ENCODE measurements at regions not wholly inside any gene's neighbourhood (a gene's known extent, or its start where the extent isn't known, plus 50 kb on each side); places are given as distances from the start of the nearest gene placed in this dataset.

- Histone ChIP-seq H3K9me3 (ENCODE audit: insufficient read depth in 2 of 2, low read depth in 1 of 2, low read length in 1 of 2) (no peaks in the 10 kb centered on the region), H3K18ac (ENCODE audit: extremely low read depth, low read length) (no peak overlapping the region), H2BK20ac (ENCODE audit: low read length) (no peak overlapping the region), H3K23me2 (ENCODE audit: low read depth, low read length) (no peaks in the 10 kb centered on the region), H3K79me1 (ENCODE audit: low read depth, low read length) (no peaks in the 10 kb centered on the region), H3K23ac (ENCODE audit: insufficient read length) (no peak overlapping the region), H4K8ac (ENCODE audit: extremely low read depth, insufficient read depth, low read length) (no peak overlapping the region), H3K14ac (ENCODE audit: insufficient read length) (no peak overlapping the region), H2BK15ac (ENCODE audit: low read length) (no peak overlapping the region), H2BK5ac (ENCODE audit: low read depth, low read length) (no peak overlapping the region), H3K9ac (replicated peaks in 1 of 4; ENCODE audit: extremely low read depth in 1 of 4, low read depth in 3 of 4, low read length in 3 of 4) (no peak overlapping the region), H3K36me3 (ENCODE audit: control insufficient read depth in 2 of 4, insufficient read depth in 4 of 4, low read length in 3 of 4) (no peaks in the 10 kb centered on the region), H2BK120ac (replicated peaks; ENCODE audit: low read depth, low read length) (no peak overlapping the region), H2BK12ac (ENCODE audit: low read depth, low read length) (no peak overlapping the region), H3K4ac (replicated peaks; ENCODE audit: insufficient read length, low read depth, low read length) (no peak overlapping the region), H2AFZ (ENCODE audit: low read length) (no peak overlapping the region), H3K79me2 (ENCODE audit: control insufficient read depth in 1 of 2, insufficient read depth in 2 of 2, low read length in 2 of 2) (no peaks in the 10 kb centered on the region), H3K27ac (ENCODE audit: low read depth, low read length) (no peak overlapping the region), H3K27me3 (replicated peaks in 1 of 4; ENCODE audit: control insufficient read depth in 3 of 4, extremely low read depth in 1 of 4, insufficient read depth in 3 of 4, low read length in 3 of 4) (no peaks in the 10 kb centered on the region), H3K4me3 (ENCODE audit: extremely low read depth in 1 of 4, insufficient read depth in 2 of 4, low read depth in 3 of 4, low read length in 4 of 4) (no peak overlapping the region), H3K56ac (replicated peaks; ENCODE audit: insufficient read length, low read depth, low read length) (no peak overlapping the region), H4K20me1 (replicated peaks in 1 of 2; ENCODE audit: control insufficient read depth in 1 of 2, insufficient read depth in 2 of 2, low read length in 2 of 2) (no peaks in the 10 kb centered on the region), H3K4me1 (replicated peaks in 1 of 4; ENCODE audit: control insufficient read depth in 3 of 4, insufficient read depth in 4 of 4, low read length in 3 of 4) (no peaks in the 10 kb centered on the region), H4K91ac (replicated peaks; ENCODE audit: insufficient read length, low read length) (no peak overlapping the region), H2AK5ac (ENCODE audit: low read depth, low read length) (no peak overlapping the region), H3K4me2 (ENCODE audit: insufficient read depth in 1 of 2, low read depth in 2 of 2, low read length in 2 of 2) (no peak overlapping the region), H4K5ac (ENCODE audit: insufficient read length, low read depth, low read length) (no peak overlapping the region)
- WGBS, 2 experiments (ENCODE audit: extremely low coverage in 1 of 2, insufficient coverage in 1 of 2, insufficient read length in 1 of 2, insufficient replicate concordance in 2 of 2, low coverage in 1 of 2, low lambda C conversion rate in 2 of 2, missing lambda C conversion rate in 1 of 2) = 92% methylated on average over 2 of the region's 2 CpGs; no CpG with 5 or more reads in 1 of the 2 experiments
- no peak for TF ChIP-seq POU5F1 (IDR thresholded peaks at IDR 0.05; ENCODE audit: low read depth, low read length)
- no peak for TF ChIP-seq GTF2F1 (IDR thresholded peaks at IDR 0.05; ENCODE audit: borderline replicate concordance, low read depth, low read length)
- TF ChIP-seq SIX5 (IDR thresholded peaks at IDR 0.05; ENCODE audit: low read depth, low read length) = no peak
- TF ChIP-seq JUND (IDR thresholded peaks at IDR 0.05; ENCODE audit: low read length) = no peak
- POLR2A ChIA-PET (ENCODE audit: partially characterized antibody) = no interaction called here
- FAIRE-seq (no peak), DNase-seq (ENCODE audit: low read depth in 1 of 2, low spot score in 2 of 2) (no peak)
- CTCF ChIA-PET (ENCODE audit: partially characterized antibody) = no interaction called here
Measured at GRCh38 chr18:40494603-40495002, 1460.4 kb upstream of the PIK3C3 start.

All from H1 (cell line).